Fibroblast of gingiva (primary cell): ENCODE measurements at regions not wholly inside any gene's neighbourhood (a gene's known extent, or its start where the extent isn't known, plus 50 kb on each side); places are given as distances from the start of the nearest gene placed in this dataset.
"Not testable (repeated sequence)": the region's sequence is repeated elsewhere in the genome, so short reads cannot be mapped to it uniquely, and the experiment has no call there.

ENCODE experiments used
- DNase-seq: peaks from one replicate; pipeline ENCODE4 v3.0.0-alpha.2; 2011; ENCODE audit warnings: low read depth

DNA sequence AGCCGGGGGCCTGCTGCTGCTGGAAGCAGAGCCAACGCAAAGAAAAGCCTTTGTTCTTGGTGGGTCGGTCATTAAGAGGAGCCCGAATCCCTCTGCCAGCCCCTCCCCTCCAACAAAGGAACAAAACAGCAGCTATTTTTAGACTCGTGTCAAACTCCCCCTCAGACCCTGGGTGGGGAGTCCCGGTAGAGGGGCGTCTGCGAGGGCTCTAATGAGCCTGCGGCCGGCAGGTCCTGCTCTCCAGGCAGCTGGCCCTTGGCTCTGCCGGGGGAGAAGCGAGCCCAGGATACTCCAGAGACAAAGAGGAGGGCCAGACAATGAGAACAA lies 114.0 kb downstream of the LHX2 start:
- no peak for DNase-seq

DNA sequence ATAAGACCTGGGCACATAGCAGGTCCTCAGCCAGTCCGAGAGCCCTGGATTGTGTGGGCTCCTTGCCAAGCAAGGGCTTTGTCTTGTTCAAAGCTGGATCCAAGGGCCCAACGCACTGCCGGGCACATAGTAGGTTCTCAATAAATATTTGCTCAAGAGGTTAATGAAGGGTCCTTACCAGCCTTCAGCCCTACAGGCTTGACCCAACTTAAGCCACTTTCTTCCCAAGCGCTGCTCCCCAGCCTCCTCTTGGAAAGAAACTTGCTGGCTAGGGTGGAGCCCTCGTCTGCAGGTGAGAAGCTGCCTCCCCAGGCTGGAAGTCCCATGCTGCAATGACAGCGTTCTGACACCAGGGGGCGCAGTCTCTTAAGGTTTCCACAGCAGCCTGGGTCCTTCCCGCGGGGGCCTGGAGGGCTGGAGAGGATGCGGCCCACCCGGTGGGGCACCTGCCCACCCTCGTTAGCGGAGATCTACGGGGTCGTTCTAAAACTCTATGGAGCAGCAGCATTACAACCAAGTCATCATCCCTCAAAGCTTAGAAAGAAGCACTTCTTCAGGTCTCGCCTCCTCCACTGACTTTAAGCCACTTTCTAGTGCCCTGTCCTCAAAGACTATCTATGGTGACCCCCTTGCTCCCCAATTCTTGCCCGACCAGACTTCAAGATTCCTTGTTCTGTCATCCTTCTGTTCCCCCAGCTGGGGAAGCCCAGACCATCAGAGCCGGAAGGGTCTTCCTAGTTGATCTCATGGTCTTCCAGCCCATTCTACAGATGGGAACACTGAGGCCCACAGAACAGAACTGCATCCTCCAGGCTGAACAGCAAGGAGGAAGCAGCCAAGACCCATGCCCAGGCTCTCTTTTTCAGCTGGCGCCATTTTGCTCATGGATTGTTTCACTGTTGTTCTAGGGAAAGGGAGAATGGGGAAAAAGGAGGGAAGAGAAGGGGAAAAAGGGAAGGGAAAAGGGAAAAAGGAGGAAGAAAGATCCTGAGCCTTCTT lies 115.4 kb downstream of the LHX2 start:
- DNase-seq, result peak; percentile 39

- DNase-seq, result no peak
Measured at GRCh38 chr9:124128568-124129166, 117.1 kb downstream of the LHX2 start.

DNA sequence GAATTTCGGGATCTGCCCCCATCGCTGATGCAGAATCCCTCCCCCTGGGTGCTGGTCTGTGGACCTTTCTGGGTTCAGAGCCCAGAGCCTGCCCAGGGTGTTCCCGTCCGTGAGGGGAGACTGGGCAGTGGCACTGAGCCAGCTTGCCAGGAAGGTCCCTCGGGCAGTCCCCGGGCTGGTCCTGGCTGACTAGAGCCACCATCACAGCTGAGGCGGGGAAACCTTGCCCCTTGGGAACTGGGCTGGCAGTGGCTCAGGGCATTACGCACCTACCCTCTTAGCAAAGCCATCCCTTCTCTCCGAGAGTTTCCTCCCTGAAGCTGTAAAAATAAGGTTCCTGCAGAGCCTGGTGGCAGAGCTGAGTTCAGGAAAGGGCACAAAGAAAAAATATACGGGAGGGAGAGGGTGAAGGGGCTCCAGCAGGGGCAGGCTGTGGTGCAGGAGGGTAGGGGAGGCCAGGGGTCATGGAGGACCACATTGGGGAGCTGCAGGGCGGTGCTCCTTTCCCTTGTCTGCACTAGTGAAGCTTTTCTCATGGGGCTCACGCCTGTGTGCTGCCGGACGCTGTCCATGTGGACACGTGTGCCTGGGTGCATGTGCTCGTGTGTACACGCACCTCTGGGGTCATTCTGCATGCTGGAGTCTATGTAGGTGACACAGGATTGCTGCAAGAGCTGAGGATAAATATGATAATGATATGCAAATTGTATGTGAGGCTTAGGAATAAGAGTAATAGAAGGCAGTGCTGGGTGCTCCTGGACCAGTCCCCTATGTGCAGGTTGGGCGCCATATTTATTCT lies 118.9 kb downstream of the LHX2 start:
- no peak for DNase-seq

- not testable (repeated sequence) for DNase-seq
Measured at GRCh38 chr9:124131518-124131917, 120.0 kb downstream of the LHX2 start.

DNA sequence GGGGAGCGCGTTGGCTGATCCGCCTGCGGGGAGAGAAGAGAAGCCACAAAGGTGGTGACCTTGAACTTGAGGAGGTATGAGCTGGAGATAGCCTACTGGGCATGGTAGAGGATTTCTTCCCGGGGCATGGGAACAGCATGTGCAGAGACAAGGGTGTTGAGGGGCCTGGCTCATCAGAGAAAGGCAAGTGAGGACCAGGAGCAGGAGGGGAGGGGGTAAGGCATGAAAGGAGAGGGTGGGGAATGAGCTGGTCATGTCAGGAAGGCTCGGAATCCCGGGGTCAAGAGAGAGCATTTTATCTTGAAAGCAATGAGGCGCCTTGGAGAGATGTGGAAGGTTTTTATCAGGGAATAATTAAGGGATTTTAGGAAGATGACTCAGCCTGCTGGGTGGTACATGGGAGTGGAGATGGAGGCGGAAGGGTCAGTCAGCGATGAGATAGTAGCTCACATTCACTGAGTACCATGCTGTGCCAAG lies 121.1 kb downstream of the LHX2 start:
- DNase-seq, result no peak

DNA sequence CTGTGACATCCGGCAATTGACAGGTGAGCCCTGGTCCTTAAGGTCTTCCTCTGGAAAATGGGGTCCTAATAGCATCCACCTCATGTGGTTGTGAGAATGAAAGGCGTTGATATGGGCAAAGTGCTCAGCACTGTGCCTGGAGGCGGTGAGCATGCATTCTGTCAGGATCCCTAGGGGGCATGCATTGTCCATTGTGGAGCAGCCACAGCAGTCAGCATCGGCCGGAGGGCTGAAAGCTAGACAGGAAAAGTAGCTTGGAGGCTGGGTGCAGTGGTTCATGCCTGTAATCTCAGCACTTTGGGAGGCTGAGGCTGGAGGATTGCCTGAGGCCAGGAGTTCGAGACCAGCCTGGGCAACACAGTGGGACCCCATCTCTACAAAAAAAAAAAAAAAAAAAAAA lies 122.2 kb downstream of the LHX2 start:
- peak; percentile 46 for DNase-seq

DNA sequence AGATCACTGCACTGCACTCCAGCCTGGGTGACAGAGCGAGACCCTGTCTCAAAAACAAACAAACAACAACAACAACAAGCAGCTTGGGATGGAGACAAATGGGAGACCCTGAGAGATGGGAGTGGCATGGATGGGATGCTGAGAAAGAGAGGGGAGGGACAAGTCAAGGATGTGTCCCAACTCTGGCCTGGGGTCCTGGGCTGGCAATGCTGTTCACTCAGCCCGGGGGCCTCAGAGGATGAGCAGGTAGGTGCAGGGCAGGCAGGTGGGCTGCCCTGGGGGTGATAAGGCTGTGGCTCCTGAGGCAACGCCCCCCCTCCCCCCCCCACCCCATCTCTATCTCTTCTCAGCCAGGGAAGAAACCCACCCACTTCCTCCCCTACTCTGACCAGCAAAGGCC lies 123.0 kb downstream of the LHX2 start:
- no peak for DNase-seq

DNA sequence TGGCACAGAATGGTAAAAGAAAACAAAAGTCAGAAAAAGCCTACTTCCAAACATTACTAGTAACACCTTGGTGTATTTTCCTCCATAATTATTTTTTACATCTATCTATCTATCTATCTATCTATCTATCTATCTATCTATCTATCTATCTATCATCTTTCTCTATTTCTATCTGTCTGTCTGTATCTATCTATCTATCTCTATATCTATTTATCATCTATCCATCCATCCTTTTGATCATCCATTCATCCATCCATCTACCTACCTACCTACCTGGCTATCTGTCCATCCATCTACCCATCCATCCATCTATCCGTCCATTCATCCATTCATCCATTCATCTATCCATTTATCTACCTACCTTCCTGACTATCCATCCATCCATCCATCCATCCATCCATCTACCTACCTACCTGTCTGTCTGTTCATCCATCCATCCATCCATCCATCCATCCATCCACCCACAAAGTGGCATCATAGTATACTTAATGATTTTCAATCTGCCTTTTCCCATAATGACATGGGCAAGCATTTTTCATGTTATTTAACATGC lies 121.9 kb upstream of the NEK6 start:
- DNase-seq, result no peak

DNA sequence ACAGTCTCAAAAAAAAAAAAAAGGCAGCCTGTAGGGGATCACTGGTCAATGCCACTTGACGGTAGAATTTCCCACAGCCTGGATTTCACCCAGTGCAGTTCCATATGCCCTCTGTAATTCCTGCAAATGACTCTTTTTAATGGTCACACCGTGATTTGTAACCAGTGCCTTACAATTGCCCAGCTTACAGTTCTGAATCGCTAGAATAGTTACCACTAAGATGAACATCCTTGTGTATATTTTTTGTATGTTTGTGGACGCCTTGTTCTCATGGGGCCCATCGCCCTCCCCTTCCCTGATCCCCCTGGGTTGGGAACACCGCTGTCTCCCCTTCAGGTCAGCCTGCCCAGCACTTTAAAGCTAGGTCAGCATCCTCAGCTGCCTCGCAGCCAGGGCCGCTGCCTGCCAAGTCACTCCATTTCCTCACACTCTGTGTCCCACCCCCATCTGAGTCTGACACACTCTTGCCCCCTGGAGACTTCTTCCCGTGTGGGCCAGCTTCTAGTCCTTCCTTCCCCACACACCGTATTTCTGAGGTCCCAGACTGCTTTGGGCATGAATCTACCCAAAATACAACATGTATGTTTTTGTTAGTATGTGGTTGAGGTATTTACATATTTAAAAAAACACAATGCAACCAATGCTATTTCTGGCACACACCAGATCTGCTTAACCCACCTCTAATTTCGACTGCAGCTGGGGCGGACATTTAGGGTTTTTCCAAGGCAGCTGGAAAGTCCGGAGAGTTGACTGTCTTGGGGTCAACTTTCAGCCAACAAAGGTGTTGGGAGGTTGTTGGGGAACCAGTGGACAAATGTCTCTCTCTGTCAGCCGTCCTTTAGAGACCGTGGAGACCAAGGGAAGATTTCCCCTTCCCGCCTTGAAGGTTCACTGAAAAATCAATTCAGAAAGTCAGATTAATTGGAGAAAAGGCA lies 120.5 kb upstream of the NEK6 start:
- peak; percentile 39 for DNase-seq

- DNase-seq, result no peak
Measured at GRCh38 chr9:124137944-124138335, 119.8 kb upstream of the NEK6 start.

- peak; percentile 86 for DNase-seq
Measured at GRCh38 chr9:124139001-124139400, 118.7 kb upstream of the NEK6 start.

GRCh38 chr9:124140941-124141568 lies 116.7 kb upstream of the NEK6 start:
- DNase-seq, result no peak

DNA sequence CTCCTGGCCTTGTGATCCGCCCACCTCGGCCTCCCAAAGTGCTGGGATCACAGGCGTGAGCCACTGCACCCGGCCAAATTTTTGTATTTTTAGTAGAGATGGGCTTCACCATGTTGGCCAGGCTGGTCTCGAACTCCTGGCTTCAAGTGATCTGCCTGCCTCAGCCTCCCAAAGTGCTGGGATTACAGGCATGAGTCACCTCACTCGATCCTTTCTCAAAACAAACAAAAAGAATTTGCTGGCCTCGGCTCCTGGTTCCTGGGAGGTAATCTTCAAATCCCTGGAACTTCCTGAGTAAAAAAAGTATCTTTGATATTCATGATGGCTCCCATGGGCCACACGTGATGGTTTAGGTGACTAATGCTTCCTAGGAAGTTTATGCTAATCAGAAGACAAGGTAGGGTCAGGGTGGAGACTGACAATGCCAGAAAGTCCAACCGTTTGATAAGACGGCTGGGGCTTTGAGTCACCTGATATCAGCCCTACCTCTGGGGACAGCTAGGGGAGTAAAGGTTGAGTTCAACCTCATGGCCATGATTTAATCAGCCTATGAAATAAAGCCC lies 113.1 kb upstream of the NEK6 start:
- peak; percentile 19 for DNase-seq

- no peak for DNase-seq
Measured at GRCh38 chr9:124146031-124146561, 111.7 kb upstream of the NEK6 start.

DNA sequence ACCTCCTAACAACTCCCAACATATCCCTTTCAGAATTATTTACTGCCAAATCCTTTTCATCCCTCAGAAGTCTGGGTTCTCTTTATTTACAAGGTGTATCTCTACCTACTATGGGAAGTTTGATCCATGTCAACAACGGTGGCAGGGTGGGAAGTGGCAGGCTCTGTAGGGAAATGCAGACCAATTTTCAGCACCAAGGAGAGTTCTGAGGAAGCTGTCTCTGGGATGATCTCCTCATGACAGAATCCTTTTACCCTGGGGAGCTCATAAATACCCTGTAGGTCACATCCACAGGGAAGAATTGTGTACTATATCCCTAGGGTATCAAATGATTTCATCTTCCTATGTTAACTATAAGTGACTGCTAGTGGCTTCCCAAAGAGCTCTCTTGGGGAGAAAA lies 107.8 kb upstream of the NEK6 start:
- DNase-seq, result no peak

- DNase-seq, result no peak
Measured at GRCh38 chr9:124163760-124164255, 93.9 kb upstream of the NEK6 start.

GRCh38 chr9:124164811-124165210 lies 92.9 kb upstream of the NEK6 start:
- DNase-seq, result peak; percentile 81

DNA sequence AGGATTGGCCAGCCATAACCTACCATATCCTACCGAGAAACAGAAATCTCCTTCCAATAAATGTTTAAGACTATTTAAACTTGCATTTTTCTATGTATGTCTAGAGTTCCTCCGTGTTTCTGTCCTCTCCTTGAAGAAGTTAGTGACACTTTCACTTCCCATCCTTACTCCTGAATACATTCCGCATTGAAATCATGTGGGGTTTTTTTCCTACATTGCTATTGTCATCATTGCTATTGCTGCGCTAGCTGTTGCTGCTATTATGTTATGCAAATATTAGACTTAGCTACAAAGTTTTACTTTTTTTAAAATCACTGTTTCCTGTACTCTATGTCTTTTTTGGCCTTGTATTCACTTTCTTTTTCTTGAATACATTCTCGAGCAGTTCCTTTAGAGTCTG lies 83.3 kb upstream of the NEK6 start:
- DNase-seq, result no peak

DNA sequence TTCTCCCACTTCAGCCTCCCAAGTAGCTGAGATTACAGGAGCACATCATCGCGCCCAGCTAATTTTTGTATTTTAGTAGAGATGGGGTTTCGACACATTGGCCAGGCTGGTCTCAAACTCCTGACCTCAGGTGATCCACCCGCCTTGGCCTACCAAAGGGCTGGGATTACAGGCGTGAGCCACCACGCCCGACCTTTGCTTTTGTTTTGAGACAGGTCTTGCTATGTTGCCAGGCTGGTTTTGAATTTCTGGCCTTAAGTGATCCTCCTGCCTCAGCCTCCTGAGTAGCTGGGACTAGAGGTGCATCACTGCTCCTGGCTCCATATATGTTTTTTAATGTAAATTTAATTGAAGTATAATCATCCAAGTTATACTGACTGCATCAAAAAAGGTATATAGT lies 80.2 kb upstream of the NEK6 start:
- not testable (repeated sequence) for DNase-seq
